DND-41 (cell line): ENCODE measurements at regions not wholly inside any gene's neighbourhood (a gene's known extent, or its start where the extent isn't known, plus 50 kb on each side); places are given as distances from the start of the nearest gene placed in this dataset.

Experiments used
- ATAC-seq: fragments of 200-7000 bp; cut with Tn5 transposase; 3 replicates; pipeline ENCODE4 v1.9.1; 2021; ENCODE audit warnings: low read depth; ENCODE audit not compliant: insufficient read depth
- DNase-seq: peaks from one replicate; pipeline ENCODE4 v3.0.0-alpha.2; 2020
- H2AFZ ChIP-seq: 2 replicates; pipeline ENCODE4 v1.6.0; 2012; ENCODE audit warnings: low read depth, low read length
- H3K27ac ChIP-seq: 2 replicates; pipeline ENCODE4 v1.5.1; 2012; ENCODE audit warnings: low read length, inconsistent platforms
- H3K27me3 ChIP-seq: fragments of 200-600 bp; sonication (generic); 2 replicates; pipeline ENCODE4 v1.6.0; 2012; ENCODE audit warnings: low read length, mild to moderate bottlenecking, inconsistent platforms; ENCODE audit not compliant: insufficient read depth, poor library complexity
- H3K36me3 ChIP-seq: 2 replicates; pipeline ENCODE4 v1.5.1; 2012; ENCODE audit warnings: low read length, inconsistent platforms; ENCODE audit not compliant: insufficient read depth
- H3K4me1 ChIP-seq: 2 replicates; pipeline ENCODE4 v1.5.1; 2012; ENCODE audit warnings: mild to moderate bottlenecking, low read length; ENCODE audit not compliant: insufficient read depth
- H3K4me2 ChIP-seq: 2 replicates; pipeline ENCODE4 v1.6.0; 2012; ENCODE audit warnings: mild to moderate bottlenecking, moderate library complexity, low read length, inconsistent platforms; ENCODE audit not compliant: insufficient read depth
- H3K4me3 ChIP-seq, 2 experiments: fragments of 200-600 bp in 1 of 2; shearing (Covaris generic) in 1 of 2; 2 replicates each; pipeline ENCODE4 v1.5.1; 2012 to 2016; ENCODE audit warnings: inconsistent platforms in 2 of 2, low read length in 2 of 2, mild to moderate bottlenecking in 2 of 2, low read depth in 1 of 2, moderate library complexity in 1 of 2
- H3K79me2 ChIP-seq: 2 replicates; pipeline ENCODE4 v1.6.0; 2012; ENCODE audit warnings: low read length, inconsistent platforms; ENCODE audit not compliant: insufficient read depth
- H3K9ac ChIP-seq: 2 replicates; pipeline ENCODE4 v1.6.0; 2012; ENCODE audit warnings: low read depth, mild to moderate bottlenecking, inconsistent platforms, low read length, moderate library complexity
- H3K9me3 ChIP-seq: 2 replicates; pipeline ENCODE4 v1.5.1; 2012; ENCODE audit warnings: low read length, moderate library complexity, mild to moderate bottlenecking, inconsistent platforms; ENCODE audit not compliant: insufficient read depth, severe bottlenecking
- H4K20me1 ChIP-seq: 2 replicates; pipeline ENCODE4 v1.6.0; 2012; ENCODE audit warnings: low read length; ENCODE audit not compliant: insufficient read depth
- EZH2 ChIP-seq: IDR thresholded peaks from 3 replicates; pipeline ENCODE4 v1.6.1; 2012; ENCODE audit warnings: borderline replicate concordance, low read depth, mild to moderate bottlenecking, moderate library complexity, low read length, inconsistent platforms; ENCODE audit not compliant: severe bottlenecking
- TF ChIP-seq, protein P1 (sequence below): IDR thresholded peaks from 2 replicates; pipeline ENCODE4 v1.5.1; 2012; ENCODE audit warnings: borderline replicate concordance, low read length, moderate library complexity, mild to moderate bottlenecking; ENCODE audit not compliant: poor library complexity, severe bottlenecking; ENCODE audit errors: extremely low read depth

DNA sequence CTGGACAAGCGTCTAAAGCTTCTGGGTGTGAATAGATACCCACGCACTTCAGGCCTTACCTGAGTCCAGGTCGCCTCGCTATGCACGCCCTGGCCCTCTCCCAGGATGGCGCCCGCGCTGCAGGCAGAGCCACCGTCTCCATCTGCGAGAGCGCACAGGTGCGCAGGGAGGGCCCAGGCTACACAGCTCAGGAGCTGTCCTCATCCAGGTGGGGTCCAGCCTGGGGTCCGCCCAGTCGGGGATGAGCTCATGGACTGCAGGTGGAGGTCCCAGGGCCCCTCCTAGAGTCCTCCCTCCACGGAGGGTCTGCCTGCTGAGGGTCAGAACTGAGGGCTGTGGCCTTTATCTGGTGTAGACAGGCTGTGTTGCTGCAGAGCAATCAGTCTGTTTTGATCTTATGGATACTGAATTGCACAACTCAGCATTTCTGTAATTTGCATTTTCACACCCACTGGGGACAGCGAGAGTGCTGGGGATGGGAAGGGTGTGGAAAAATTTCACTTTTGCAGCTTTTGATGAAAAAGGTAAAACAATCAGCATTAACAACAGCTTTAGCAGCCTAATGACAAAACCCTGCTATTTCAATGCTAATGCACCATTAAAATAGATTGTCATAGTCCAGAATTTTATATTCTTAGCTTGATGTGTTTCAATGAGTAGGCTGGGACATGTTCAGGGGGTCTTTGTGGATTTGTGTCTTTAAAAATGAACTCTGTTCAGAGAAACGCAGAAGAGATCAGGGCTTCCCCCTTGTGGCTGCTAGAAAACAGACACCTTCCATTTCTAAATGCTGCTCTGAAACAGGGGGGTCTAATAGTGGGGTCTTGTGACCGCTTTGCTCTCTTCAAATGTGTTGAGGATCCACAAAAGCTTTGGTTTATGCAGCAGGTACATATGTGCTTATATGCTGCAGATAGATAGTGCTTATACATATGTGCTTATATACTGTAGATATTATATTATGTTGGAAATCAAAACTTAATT is 77.8 kb upstream of the PHACTR3 start:
- Histone ChIP-seq H4K20me1 (peaks cover 3% of the 10 kb centered on the region; the same call in 1 of the 2 replicates), H3K9me3 (no peaks in the 10 kb centered on the region), H3K4me1 (no peaks in the 10 kb centered on the region), H3K36me3 (no peaks in the 10 kb centered on the region), H2AFZ (no peak overlapping the region), H3K9ac (no peak overlapping the region), H3K4me3 (no peak overlapping the region), H3K79me2 (no peaks in the 10 kb centered on the region), H3K4me2 (no peak overlapping the region), H3K27ac (no peak overlapping the region), H3K27me3 (peaks cover 7% of the 10 kb centered on the region)
- ATAC-seq (no peak), DNase-seq (no peak)
- TF ChIP-seq, protein P1, sequence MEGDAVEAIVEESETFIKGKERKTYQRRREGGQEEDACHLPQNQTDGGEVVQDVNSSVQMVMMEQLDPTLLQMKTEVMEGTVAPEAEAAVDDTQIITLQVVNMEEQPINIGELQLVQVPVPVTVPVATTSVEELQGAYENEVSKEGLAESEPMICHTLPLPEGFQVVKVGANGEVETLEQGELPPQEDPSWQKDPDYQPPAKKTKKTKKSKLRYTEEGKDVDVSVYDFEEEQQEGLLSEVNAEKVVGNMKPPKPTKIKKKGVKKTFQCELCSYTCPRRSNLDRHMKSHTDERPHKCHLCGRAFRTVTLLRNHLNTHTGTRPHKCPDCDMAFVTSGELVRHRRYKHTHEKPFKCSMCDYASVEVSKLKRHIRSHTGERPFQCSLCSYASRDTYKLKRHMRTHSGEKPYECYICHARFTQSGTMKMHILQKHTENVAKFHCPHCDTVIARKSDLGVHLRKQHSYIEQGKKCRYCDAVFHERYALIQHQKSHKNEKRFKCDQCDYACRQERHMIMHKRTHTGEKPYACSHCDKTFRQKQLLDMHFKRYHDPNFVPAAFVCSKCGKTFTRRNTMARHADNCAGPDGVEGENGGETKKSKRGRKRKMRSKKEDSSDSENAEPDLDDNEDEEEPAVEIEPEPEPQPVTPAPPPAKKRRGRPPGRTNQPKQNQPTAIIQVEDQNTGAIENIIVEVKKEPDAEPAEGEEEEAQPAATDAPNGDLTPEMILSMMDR: peak; percentile 40
- TF ChIP-seq EZH2: no peak

DNA sequence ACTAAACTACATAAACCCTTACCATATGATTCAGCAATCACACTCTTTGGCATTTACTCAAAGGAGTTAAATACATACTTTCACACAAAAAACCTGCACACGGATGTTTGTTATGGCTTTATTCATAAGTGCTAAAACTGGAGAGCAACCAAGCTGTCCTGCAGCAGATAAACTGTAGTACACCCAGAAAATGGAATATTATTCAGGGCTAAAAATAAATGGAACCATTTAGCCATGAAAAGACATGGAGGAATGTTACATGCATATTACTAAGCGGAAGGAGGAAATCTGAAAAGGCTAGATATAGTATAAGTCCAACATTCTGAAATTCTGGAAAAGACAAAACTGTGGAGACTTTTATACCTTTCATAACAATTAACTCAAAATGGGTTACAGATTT is 73.6 kb upstream of the PHACTR3 start:
- Histone ChIP-seq H3K27me3 (peaks cover 5% of the 10 kb centered on the region), H3K9ac (no peak overlapping the region), H4K20me1 (peaks cover 3% of the 10 kb centered on the region; the same call in 1 of the 2 replicates), H2AFZ (no peak overlapping the region), H3K4me3 (no peak overlapping the region), H3K9me3 (no peaks in the 10 kb centered on the region), H3K4me1 (no peaks in the 10 kb centered on the region), H3K36me3 (no peaks in the 10 kb centered on the region), H3K4me2 (no peak overlapping the region), H3K79me2 (no peaks in the 10 kb centered on the region), H3K27ac (no peak overlapping the region)
- TF ChIP-seq, protein P1: no peak
- no peak for TF ChIP-seq EZH2
- DNase-seq (no peak), ATAC-seq (no peak)

- H3K9me3 ChIP-seq: no peaks in the 10 kb centered on the region
- DNase-seq: no peak
- no peaks in the 10 kb centered on the region for H3K4me1 ChIP-seq
- no peak overlapping the region for H3K9ac ChIP-seq
- H4K20me1 ChIP-seq: no peaks in the 10 kb centered on the region
- no peak for ATAC-seq
- H3K4me3 ChIP-seq: no peak overlapping the region
- H3K27ac ChIP-seq: no peak overlapping the region
- no peaks in the 10 kb centered on the region for H3K36me3 ChIP-seq
- no peaks in the 10 kb centered on the region for H3K27me3 ChIP-seq
- no peak overlapping the region for H2AFZ ChIP-seq
- no peak for TF ChIP-seq EZH2
- TF ChIP-seq, protein P1: no peak
- H3K79me2 ChIP-seq: no peaks in the 10 kb centered on the region
- no peak overlapping the region for H3K4me2 ChIP-seq
Observed at GRCh38 chr20:59537991-59538390, 66.3 kb upstream of the PHACTR3 start.
